Lower lobe of right lung (tissue), 2 donors: ENCODE measurements at regions not wholly inside any gene's neighbourhood (a gene's known extent, or its start where the extent isn't known, plus 50 kb on each side); places are given as distances from the start of the nearest gene placed in this dataset.

Source experiments
- ATAC-seq, 2 donors: fragments of 200-7000 bp; cut with Tn5 transposase; one replicate each; pipeline ENCODE4 v1.9.1; 2020 to 2022; ENCODE audit warnings: mild to moderate bottlenecking in 2 of 2, moderate library complexity in 2 of 2
- DNase-seq: peaks from one replicate; pipeline ENCODE4 v3.0.0-alpha.2; 2020
- H3K27ac ChIP-seq: fragments of 200-600 bp; one replicate; pipeline ENCODE4 v1.8.0; 2022
- H3K27me3 ChIP-seq: fragments of 200-600 bp; one replicate; pipeline ENCODE4 v1.8.0; 2022; ENCODE audit warnings: low read depth
- H3K36me3 ChIP-seq: fragments of 200-600 bp; one replicate; pipeline ENCODE4 v1.8.0; 2022; ENCODE audit warnings: mild to moderate bottlenecking
- H3K4me1 ChIP-seq: fragments of 200-600 bp; one replicate; pipeline ENCODE4 v1.8.0; 2022
- H3K4me3 ChIP-seq: fragments of 200-600 bp; one replicate; pipeline ENCODE4 v1.8.0; 2022; ENCODE audit warnings: mild to moderate bottlenecking
- H3K9me3 ChIP-seq: fragments of 200-600 bp; one replicate; pipeline ENCODE4 v1.8.0; 2022
- intact Hi-C: fragments of 100-400 bp; cut with DNase I; formaldehyde crosslinking; loops from one replicate; pipeline ENCODE4 v1.11.0; 2022
- TF ChIP-seq, protein P1 (sequence below): fragments of 200-600 bp; IDR thresholded peaks from one replicate; pipeline ENCODE4 v1.8.0; 2022; ENCODE audit warnings: antibody characterized with exemption, mild to moderate bottlenecking
- donor health status: DM: no; HTN: yes; CAD: no; lungs with severe emphysema.

DNA sequence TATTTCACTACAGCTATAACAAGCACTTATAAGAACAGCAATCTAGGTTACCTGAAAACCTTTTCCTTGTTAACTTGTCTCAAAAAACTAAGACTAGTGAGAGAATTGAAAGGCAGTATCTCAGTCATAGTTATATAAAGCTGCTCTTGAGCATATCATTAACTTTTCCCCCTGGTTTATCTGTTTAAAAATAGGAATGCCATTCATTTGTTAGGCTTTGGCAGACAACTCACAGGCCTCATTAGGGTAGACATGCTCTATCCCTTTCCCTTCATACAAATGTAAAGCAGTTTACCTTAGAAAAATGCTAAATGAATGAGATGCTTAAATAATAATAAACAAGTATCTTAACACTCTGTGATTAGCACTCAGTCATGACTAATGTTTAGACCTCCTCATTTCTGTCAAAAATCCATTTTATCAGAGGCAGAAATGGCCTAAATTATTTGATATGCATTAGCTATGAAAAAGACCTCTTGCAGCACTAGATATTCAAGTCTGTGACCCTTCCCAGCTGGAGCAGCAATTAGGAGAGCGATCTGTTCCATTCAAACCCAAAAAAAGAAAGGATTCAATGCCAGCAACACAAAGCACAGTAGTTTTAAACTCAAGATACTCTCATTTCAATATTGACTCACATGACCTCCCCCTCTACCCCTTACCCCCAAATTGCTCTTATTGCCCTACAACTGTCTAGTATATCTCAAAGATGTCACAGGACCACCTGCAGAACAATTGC, 1578.8 kb upstream of the WWC1 start:
- DNase-seq (no peak), ATAC-seq (no peak)
- H3K4me1 ChIP-seq: no peaks in the 10 kb centered on the region
- TF ChIP-seq, protein P1, sequence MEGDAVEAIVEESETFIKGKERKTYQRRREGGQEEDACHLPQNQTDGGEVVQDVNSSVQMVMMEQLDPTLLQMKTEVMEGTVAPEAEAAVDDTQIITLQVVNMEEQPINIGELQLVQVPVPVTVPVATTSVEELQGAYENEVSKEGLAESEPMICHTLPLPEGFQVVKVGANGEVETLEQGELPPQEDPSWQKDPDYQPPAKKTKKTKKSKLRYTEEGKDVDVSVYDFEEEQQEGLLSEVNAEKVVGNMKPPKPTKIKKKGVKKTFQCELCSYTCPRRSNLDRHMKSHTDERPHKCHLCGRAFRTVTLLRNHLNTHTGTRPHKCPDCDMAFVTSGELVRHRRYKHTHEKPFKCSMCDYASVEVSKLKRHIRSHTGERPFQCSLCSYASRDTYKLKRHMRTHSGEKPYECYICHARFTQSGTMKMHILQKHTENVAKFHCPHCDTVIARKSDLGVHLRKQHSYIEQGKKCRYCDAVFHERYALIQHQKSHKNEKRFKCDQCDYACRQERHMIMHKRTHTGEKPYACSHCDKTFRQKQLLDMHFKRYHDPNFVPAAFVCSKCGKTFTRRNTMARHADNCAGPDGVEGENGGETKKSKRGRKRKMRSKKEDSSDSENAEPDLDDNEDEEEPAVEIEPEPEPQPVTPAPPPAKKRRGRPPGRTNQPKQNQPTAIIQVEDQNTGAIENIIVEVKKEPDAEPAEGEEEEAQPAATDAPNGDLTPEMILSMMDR: no peak
- no peaks in the 10 kb centered on the region for H3K36me3 ChIP-seq
- H3K27me3 ChIP-seq: no peaks in the 10 kb centered on the region
- H3K9me3 ChIP-seq: no peaks in the 10 kb centered on the region
- H3K4me3 ChIP-seq: no peak overlapping the region
- H3K27ac ChIP-seq: no peak overlapping the region
- intact Hi-C loops: no loop called here

DNA sequence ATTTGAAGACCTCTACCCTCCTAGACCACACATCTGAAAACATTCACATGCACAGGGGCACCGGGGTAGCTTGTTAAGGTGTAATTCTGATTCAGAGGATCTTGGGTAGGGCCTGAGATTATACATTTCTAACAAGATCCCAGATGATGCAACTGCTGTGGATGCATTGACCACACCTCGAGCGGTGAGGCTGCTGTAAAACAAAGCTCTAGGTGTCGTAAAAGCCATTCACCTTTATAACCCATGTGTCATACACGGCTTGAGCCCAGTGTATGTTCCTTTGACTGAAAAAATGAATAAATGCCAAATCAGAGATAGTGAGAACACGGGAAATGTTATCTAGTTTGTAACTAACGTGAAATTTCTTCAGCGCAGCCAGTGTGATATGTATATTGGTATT, 1578.2 kb upstream of the WWC1 start:
- DNase-seq (no peak), ATAC-seq (no peak)
- Histone ChIP-seq H3K4me1 (no peaks in the 10 kb centered on the region), H3K27me3 (no peaks in the 10 kb centered on the region), H3K36me3 (no peaks in the 10 kb centered on the region), H3K27ac (no peak overlapping the region), H3K4me3 (no peak overlapping the region), H3K9me3 (no peaks in the 10 kb centered on the region)
- TF ChIP-seq, protein P1: no peak
- intact Hi-C loops: no loop called here

DNA sequence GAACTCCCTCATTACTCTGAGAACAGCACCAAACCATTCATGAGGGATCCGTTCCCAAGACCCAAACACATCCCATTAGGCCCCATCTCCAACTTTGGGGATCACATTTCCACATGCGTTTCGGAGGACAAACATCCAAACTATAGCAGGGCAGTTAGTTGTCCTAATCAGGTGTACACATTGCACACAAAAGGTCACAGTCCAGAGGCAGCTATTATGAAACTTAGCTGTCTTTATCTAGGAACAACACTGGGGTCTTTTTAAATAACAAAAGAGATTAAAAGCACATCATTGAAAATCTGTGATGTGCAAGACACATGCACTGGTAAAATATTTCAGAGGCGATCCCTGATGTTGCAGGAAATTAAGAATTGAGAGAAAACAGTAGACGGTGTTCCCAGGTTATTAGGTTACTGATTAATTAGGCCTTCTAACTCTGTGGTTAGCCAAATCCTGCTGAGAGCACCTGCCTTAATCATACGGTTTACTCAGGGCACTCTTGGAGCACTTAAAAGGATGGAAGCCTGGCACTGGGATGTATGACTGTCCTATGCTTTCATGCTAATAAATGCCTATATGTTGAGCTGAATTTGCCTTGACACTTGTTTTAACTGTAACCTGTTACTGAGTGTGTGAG, 1574.5 kb upstream of the WWC1 start:
- Histone ChIP-seq H3K9me3 (no peaks in the 10 kb centered on the region), H3K27me3 (no peaks in the 10 kb centered on the region), H3K36me3 (no peaks in the 10 kb centered on the region), H3K4me3 (no peak overlapping the region), H3K27ac (no peak overlapping the region), H3K4me1 (no peaks in the 10 kb centered on the region)
- no peak for ATAC-seq
- intact Hi-C loops: no loop called here
- TF ChIP-seq, protein P1: no peak
- DNase-seq: no peak

DNA sequence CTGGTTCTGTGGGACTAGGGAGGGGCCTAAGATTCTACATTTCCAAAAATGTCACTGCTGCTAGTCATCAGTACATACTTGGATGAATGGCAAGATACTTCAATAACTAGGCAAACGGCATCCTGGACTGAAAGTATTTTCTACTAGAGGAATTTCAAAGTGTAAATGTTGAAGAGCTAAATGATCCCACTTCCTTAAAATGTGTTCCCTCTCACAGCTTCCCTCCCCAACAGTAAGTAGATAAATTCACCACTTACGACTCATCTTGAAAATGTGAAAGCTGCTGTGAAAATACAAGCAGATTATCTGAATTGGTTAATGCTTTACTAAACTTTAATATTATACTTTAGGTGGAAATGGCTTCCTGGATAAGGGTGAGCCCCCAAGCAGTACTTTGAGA, 1571.5 kb upstream of the WWC1 start:
- no peaks in the 10 kb centered on the region for H3K36me3 ChIP-seq
- TF ChIP-seq, protein P1: no peak
- H3K9me3 ChIP-seq: no peaks in the 10 kb centered on the region
- no peaks in the 10 kb centered on the region for H3K4me1 ChIP-seq
- intact Hi-C loops: no loop called here
- ATAC-seq (no peak), DNase-seq (no peak)
- no peak overlapping the region for H3K4me3 ChIP-seq
- no peaks in the 10 kb centered on the region for H3K27me3 ChIP-seq
- H3K27ac ChIP-seq: no peak overlapping the region

DNA sequence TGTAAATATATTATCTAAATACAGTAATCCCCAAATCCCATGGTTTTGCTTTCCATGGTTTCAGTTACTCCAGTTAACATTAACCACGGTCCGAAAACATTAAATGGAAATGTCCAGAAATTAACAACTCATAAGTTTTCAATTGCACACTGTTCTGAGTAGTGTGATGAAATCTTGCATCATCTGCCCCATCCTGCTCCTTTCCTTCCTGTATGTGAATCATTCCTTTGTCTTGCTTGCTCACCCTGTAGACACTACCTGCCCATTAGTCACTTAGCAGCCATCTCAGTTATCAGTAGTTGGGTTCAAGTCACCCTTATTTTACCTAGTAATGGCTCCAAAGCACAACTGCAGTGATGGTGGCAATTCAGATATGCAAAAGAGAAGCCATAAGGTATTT, 1568.5 kb upstream of the WWC1 start:
- H3K4me1 ChIP-seq: no peaks in the 10 kb centered on the region
- intact Hi-C loops: no loop called here
- DNase-seq (no peak), ATAC-seq (no peak)
- no peak overlapping the region for H3K27ac ChIP-seq
- no peaks in the 10 kb centered on the region for H3K27me3 ChIP-seq
- TF ChIP-seq, protein P1: no peak
- no peaks in the 10 kb centered on the region for H3K36me3 ChIP-seq
- H3K4me3 ChIP-seq: no peak overlapping the region
- no peaks in the 10 kb centered on the region for H3K9me3 ChIP-seq
